H1 (cell line): ENCODE measurements at regions not wholly inside any gene's neighbourhood (a gene's known extent, or its start where the extent isn't known, plus 50 kb on each side); places are given as distances from the start of the nearest gene placed in this dataset.

ENCODE experiments used
- CTCF ChIA-PET: fragments of 300-600 bp; sonication (Branson Sonifier 250); formaldehyde crosslinking; loops from one replicate; lab custom pipeline; 2021; ENCODE audit not compliant: partially characterized antibody; lab: Charles Lee
- POLR2A ChIA-PET: fragments of 300-600 bp; sonication (Branson Sonifier 250); formaldehyde crosslinking; loops from one replicate; lab custom pipeline; 2021; ENCODE audit warnings: inconsistent platforms; ENCODE audit not compliant: partially characterized antibody; lab: Charles Lee
- DNase-seq, 2 experiments: peaks; one replicate each; pipeline versions ENCODE4 v3.0.0 to v3.0.0-alpha.2; 2010 to 2022; ENCODE audit warnings: low spot score in 2 of 2, low read depth in 1 of 2, mixed read lengths in 1 of 2
- FAIRE-seq: peaks from 2 replicates; lab custom pipeline; 2011; peaks lifted over from hg19 to GRCh38; lab: Jason Lieb, UNC
- H2AFZ ChIP-seq: 2 replicates; pipeline ENCODE4 v1.8.1; 2012; ENCODE audit warnings: low read length, inconsistent platforms
- H2AK5ac ChIP-seq: 2 replicates; pipeline ENCODE4 v1.6.1; 2013; ENCODE audit warnings: low read depth, low read length
- H2BK120ac ChIP-seq: replicated peaks from 2 replicates; pipeline ENCODE3; 2013; ENCODE audit warnings: low read depth, low read length, inconsistent platforms
- H2BK12ac ChIP-seq: 2 replicates; pipeline ENCODE4 v1.6.1; 2013; ENCODE audit warnings: low read depth, low read length
- H2BK15ac ChIP-seq: 2 replicates; pipeline ENCODE4 v1.6.1; 2013; ENCODE audit warnings: low read length
- H2BK20ac ChIP-seq: 2 replicates; pipeline ENCODE4 v1.6.1; 2013; ENCODE audit warnings: low read length
- H2BK5ac ChIP-seq: 2 replicates; pipeline ENCODE4 v1.6.1; 2013; ENCODE audit warnings: low read depth, low read length
- H3K14ac ChIP-seq: 2 replicates; pipeline ENCODE4 v1.6.1; 2013; ENCODE audit warnings: inconsistent platforms; ENCODE audit not compliant: insufficient read length
- H3K18ac ChIP-seq: 2 replicates; pipeline ENCODE4 v1.6.1; 2013; ENCODE audit warnings: low read length; ENCODE audit errors: extremely low read depth
- H3K23ac ChIP-seq: 2 replicates; pipeline ENCODE4 v1.6.1; 2013; ENCODE audit warnings: inconsistent platforms; ENCODE audit not compliant: insufficient read length
- H3K23me2 ChIP-seq: 2 replicates; pipeline ENCODE4 v1.6.1; 2013; ENCODE audit warnings: low read depth, low read length
- H3K27ac ChIP-seq: 2 replicates; pipeline ENCODE4 v1.6.1; 2011; ENCODE audit warnings: low read depth, low read length, inconsistent platforms
- H3K27me3 ChIP-seq, 4 experiments: replicated peaks in 1 of 4; 1 replicate in 1 of 4; 2 replicates in 3 of 4; pipeline versions ENCODE4 v1.6.1 to v1.8.1; 2011 to 2013; ENCODE audit warnings: low read length in 3 of 4, mild to moderate bottlenecking in 3 of 4, inconsistent platforms in 2 of 4, mixed read lengths in 2 of 4, moderate library complexity in 1 of 4; ENCODE audit not compliant: control insufficient read depth in 3 of 4, insufficient read depth in 3 of 4; ENCODE audit errors: extremely low read depth in 1 of 4
- H3K36me3 ChIP-seq, 4 experiments: 2 replicates each; pipeline versions ENCODE4 v1.6.1 to v1.8.1; 2011 to 2013; ENCODE audit warnings: mild to moderate bottlenecking in 4 of 4, low read length in 3 of 4, moderate library complexity in 2 of 4, control low read depth in 1 of 4, inconsistent platforms in 1 of 4; ENCODE audit not compliant: insufficient read depth in 4 of 4, control insufficient read depth in 2 of 4
- H3K4ac ChIP-seq: replicated peaks from 2 replicates; pipeline ENCODE3; 2013; ENCODE audit warnings: low read length, low read depth, mixed read lengths, inconsistent platforms; ENCODE audit not compliant: insufficient read length
- H3K4me1 ChIP-seq, 4 experiments: replicated peaks in 1 of 4; 1 replicate in 1 of 4; 2 replicates in 3 of 4; pipeline versions ENCODE4 v1.6.1 to v1.8.1; 2011 to 2013; ENCODE audit warnings: low read length in 3 of 4, inconsistent platforms in 2 of 4, mixed read lengths in 1 of 4; ENCODE audit not compliant: insufficient read depth in 4 of 4, control insufficient read depth in 3 of 4
- H3K4me2 ChIP-seq, 2 experiments: 2 replicates each; pipeline versions ENCODE4 v1.6.1 to v1.8.1; 2011 to 2013; ENCODE audit warnings: low read depth in 2 of 2, low read length in 2 of 2, control low read depth in 1 of 2, inconsistent platforms in 1 of 2, mild to moderate bottlenecking in 1 of 2; ENCODE audit not compliant: insufficient read depth in 1 of 2
- H3K4me3 ChIP-seq, 4 experiments: fragments of 200-600, 300-600 bp in 1 of 4; sonication (generic), shearing (Covaris generic), sonication (Bioruptor Twin) in 1 of 4; 2 replicates each; pipeline versions ENCODE4 v1.5.1 to v1.8.1; 2011 to 2016; ENCODE audit warnings: low read length in 4 of 4, low read depth in 3 of 4, control low read depth in 2 of 4, inconsistent platforms in 2 of 4, mild to moderate bottlenecking in 2 of 4, mixed read lengths in 1 of 4, moderate library complexity in 1 of 4; ENCODE audit not compliant: insufficient read depth in 2 of 4; ENCODE audit errors: extremely low read depth in 1 of 4
- H3K56ac ChIP-seq: replicated peaks from 2 replicates; pipeline ENCODE3; 2013; ENCODE audit warnings: low read depth, mild to moderate bottlenecking, mixed read lengths, low read length, inconsistent platforms; ENCODE audit not compliant: insufficient read length
- H3K79me1 ChIP-seq: 2 replicates; pipeline ENCODE4 v1.6.1; 2013; ENCODE audit warnings: low read depth, low read length, control low read depth
- H3K79me2 ChIP-seq, 2 experiments: 2 replicates each; pipeline versions ENCODE4 v1.6.1 to v1.8.1; 2012 to 2013; ENCODE audit warnings: low read length in 2 of 2, mild to moderate bottlenecking in 2 of 2, inconsistent platforms in 1 of 2; ENCODE audit not compliant: insufficient read depth in 2 of 2, control insufficient read depth in 1 of 2
- H3K9ac ChIP-seq, 4 experiments: replicated peaks in 1 of 4; 1 replicate in 1 of 4; 2 replicates in 3 of 4; pipeline versions ENCODE4 v1.6.1 to v1.8.1; 2011 to 2013; ENCODE audit warnings: low read depth in 3 of 4, low read length in 3 of 4, control low read depth in 2 of 4, mild to moderate bottlenecking in 2 of 4, moderate library complexity in 2 of 4, inconsistent platforms in 1 of 4; ENCODE audit errors: extremely low read depth in 1 of 4
- H3K9me3 ChIP-seq, 2 experiments: 2 replicates each; pipeline versions ENCODE4 v1.6.1 to v1.8.1; 2012 to 2013; ENCODE audit warnings: mild to moderate bottlenecking in 2 of 2, moderate library complexity in 2 of 2, control low read depth in 1 of 2, inconsistent platforms in 1 of 2, low read depth in 1 of 2, low read length in 1 of 2, mixed read lengths in 1 of 2; ENCODE audit not compliant: insufficient read depth in 2 of 2
- H4K20me1 ChIP-seq, 2 experiments: replicated peaks in 1 of 2; 2 replicates each; pipeline versions ENCODE3 to v1.8.1; 2011 to 2013; ENCODE audit warnings: inconsistent platforms in 2 of 2, low read length in 2 of 2, mild to moderate bottlenecking in 1 of 2; ENCODE audit not compliant: insufficient read depth in 2 of 2, control insufficient read depth in 1 of 2
- H4K5ac ChIP-seq: 2 replicates; pipeline ENCODE4 v1.6.1; 2013; ENCODE audit warnings: low read length, low read depth, mixed read lengths, inconsistent platforms; ENCODE audit not compliant: insufficient read length
- H4K8ac ChIP-seq: 2 replicates; pipeline ENCODE4 v1.8.0; 2013; ENCODE audit warnings: mild to moderate bottlenecking, moderate library complexity, low read length, inconsistent platforms; ENCODE audit not compliant: insufficient read depth; ENCODE audit errors: extremely low read depth
- H4K91ac ChIP-seq: replicated peaks from 2 replicates; pipeline ENCODE3; 2013; ENCODE audit warnings: low read length, mixed read lengths, inconsistent platforms; ENCODE audit not compliant: insufficient read length
- WGBS, 2 experiments: shearing (Covaris generic) in 1 of 2; methylation state at CpG; one replicate each; pipeline versions ENCODE4 v1.1.6 to v1.1.7; 2013 to 2015; ENCODE audit warnings: low lambda C conversion rate in 2 of 2, mixed read lengths in 2 of 2, inconsistent platforms in 1 of 2, low coverage in 1 of 2, missing lambda C conversion rate in 1 of 2; ENCODE audit not compliant: insufficient replicate concordance in 2 of 2, insufficient coverage in 1 of 2, insufficient read length in 1 of 2; ENCODE audit errors: extremely low coverage in 1 of 2, missing lambda C conversion rate in 1 of 2; 5-methylcytosine and 5-hydroxymethylcytosine counted together
- TF ChIP-seq, protein P1 (sequence below): IDR thresholded peaks from 2 replicates; pipeline ENCODE4 v1.6.1; 2012; ENCODE audit warnings: low read length, inconsistent platforms

DNA sequence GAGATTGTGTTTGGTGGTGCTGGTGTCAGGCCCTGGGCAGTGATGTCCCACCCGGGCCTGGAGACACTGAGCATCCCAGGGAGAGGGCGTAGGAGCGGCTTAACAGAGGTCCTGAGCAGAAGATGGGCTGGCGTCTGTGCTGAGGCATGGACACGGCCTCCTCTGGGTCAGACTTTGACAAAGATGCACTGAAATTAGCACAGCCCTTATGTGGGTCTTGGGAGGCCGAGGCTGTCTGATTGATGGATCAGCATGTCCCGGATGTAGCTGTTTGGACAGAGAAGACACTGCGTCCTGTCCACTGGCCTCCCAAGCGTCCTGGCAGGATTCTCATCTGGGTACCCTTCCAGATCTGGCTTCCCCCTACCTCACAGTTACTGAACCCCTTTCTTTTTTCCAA lies 159.4 kb downstream of the ANKRD30B start:
- Histone ChIP-seq H3K79me2 (no peaks in the 10 kb centered on the region), H3K23me2 (no peaks in the 10 kb centered on the region), H4K8ac (no peak overlapping the region), H3K56ac (no peak overlapping the region), H3K4me2 (no peak overlapping the region), H2BK20ac (no peak overlapping the region), H3K9ac (no peak overlapping the region), H2BK12ac (no peak overlapping the region), H3K4me1 (no peaks in the 10 kb centered on the region), H3K9me3 (peaks cover 48 to 71% of the 10 kb centered on the region in 2 experiments), H4K91ac (no peak overlapping the region), H3K4me3 (no peak overlapping the region), H3K79me1 (no peaks in the 10 kb centered on the region), H4K5ac (no peak overlapping the region), H2BK15ac (no peak overlapping the region), H3K23ac (no peak overlapping the region), H2AK5ac (no peak overlapping the region), H3K36me3 (no peaks in the 10 kb centered on the region; a peak in 2 of 8 replicates), H2BK120ac (no peak overlapping the region), H3K27me3 (no peaks in the 10 kb centered on the region), H3K4ac (no peak overlapping the region), H2BK5ac (no peak overlapping the region), H3K18ac (no peak overlapping the region), H2AFZ (no peak overlapping the region), H3K27ac (no peak overlapping the region), H3K14ac (no peak overlapping the region), H4K20me1 (no peaks in the 10 kb centered on the region)
- ChIA-PET CTCF (no interaction called here), POLR2A (no interaction called here)
- 83% methylated on average over 5 of the region's 9 CpGs; no CpG with 5 or more reads in 1 of the 2 experiments for WGBS, 2 experiments
- TF ChIP-seq, protein P1, sequence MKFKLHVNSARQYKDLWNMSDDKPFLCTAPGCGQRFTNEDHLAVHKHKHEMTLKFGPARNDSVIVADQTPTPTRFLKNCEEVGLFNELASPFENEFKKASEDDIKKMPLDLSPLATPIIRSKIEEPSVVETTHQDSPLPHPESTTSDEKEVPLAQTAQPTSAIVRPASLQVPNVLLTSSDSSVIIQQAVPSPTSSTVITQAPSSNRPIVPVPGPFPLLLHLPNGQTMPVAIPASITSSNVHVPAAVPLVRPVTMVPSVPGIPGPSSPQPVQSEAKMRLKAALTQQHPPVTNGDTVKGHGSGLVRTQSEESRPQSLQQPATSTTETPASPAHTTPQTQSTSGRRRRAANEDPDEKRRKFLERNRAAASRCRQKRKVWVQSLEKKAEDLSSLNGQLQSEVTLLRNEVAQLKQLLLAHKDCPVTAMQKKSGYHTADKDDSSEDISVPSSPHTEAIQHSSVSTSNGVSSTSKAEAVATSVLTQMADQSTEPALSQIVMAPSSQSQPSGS: no peak
- DNase-seq (no peak), FAIRE-seq (no peak)
